SJCRH30 (cell line): ENCODE measurements at regions not wholly inside any gene's neighbourhood (a gene's known extent, or its start where the extent isn't known, plus 50 kb on each side); places are given as distances from the start of the nearest gene placed in this dataset.
"Not testable (repeated sequence)": the region's sequence is repeated elsewhere in the genome, so short reads cannot be mapped to it uniquely, and the experiment has no call there.

ENCODE experiments used
- DNase-seq, 2 experiments: peaks; one replicate each; pipeline ENCODE4 v3.0.0-alpha.2; 2015 to 2020
- H3K27ac ChIP-seq: fragments of 250-450 bp; sonication (Bioruptor Pico); 2 replicates; pipeline ENCODE4 v1.5.1; 2020; ENCODE audit warnings: mild to moderate bottlenecking, moderate library complexity
- H3K27me3 ChIP-seq: fragments of 250-450 bp; sonication (Bioruptor Pico); 2 replicates; pipeline ENCODE4 v1.5.1; 2020; ENCODE audit warnings: mild to moderate bottlenecking, moderate library complexity
- H3K36me3 ChIP-seq: fragments of 250-450 bp; sonication (Bioruptor Pico); 2 replicates; pipeline ENCODE4 v1.5.1; 2020; ENCODE audit warnings: mild to moderate bottlenecking, moderate library complexity
- H3K4me1 ChIP-seq: fragments of 250-450 bp; sonication (Bioruptor Pico); 2 replicates; pipeline ENCODE4 v1.5.1; 2020; ENCODE audit warnings: mild to moderate bottlenecking, moderate library complexity
- H3K4me3 ChIP-seq: fragments of 250-450 bp; sonication (Bioruptor Pico); 2 replicates; pipeline ENCODE4 v1.5.1; 2020; ENCODE audit warnings: mild to moderate bottlenecking, moderate library complexity
- H3K9me3 ChIP-seq: fragments of 250-450 bp; sonication (Bioruptor Pico); replicated peaks from 2 replicates; pipeline ENCODE4 v1.5.1; 2020; ENCODE audit warnings: mild to moderate bottlenecking, moderate library complexity

DNA sequence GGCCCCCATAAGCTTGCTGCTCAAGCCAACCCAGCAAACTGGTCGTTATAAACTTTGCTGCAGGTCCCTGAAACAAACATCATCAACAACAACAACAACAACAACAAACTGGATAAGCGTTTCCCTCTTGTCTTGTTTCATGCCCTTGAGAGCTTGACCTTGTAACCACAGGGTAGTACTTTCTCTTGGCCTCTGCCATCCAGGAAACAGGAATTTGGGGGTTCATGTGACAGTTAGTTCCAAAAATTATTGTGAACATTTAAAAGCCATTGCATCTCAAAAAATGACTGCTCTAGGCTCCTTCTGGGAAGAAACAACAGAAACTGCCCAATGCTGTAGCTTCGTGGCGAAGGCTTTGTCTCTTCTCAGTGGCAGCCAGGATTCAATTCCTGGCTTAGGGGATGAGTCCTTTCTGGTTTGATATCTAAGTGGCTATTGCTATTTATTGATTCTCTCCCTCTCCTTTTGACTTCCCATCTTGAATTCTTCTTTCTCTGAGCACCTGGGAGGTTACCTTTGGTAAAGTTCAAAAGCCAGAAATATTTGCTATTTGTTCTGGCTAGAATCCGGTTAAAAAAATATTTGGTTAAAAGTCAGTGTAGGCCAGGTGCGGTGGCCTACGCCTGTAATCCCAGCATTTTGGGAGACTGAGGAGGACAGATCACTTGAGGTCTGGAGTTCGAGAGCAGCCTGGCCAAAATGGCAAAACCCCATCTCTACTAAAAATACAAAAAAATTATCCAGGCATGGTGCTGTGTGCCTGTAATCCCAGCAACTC lies 52.0 kb upstream of the CPM start:
- DNase-seq: no peak
- Histone ChIP-seq H3K36me3 (no peaks in the 10 kb centered on the region), H3K27me3 (no peaks in the 10 kb centered on the region), H3K27ac (no peak overlapping the region), H3K4me1 (no peaks in the 10 kb centered on the region), H3K9me3 (no peaks in the 10 kb centered on the region; the same call in 1 of the 2 replicates), H3K4me3 (no peak overlapping the region)

DNA sequence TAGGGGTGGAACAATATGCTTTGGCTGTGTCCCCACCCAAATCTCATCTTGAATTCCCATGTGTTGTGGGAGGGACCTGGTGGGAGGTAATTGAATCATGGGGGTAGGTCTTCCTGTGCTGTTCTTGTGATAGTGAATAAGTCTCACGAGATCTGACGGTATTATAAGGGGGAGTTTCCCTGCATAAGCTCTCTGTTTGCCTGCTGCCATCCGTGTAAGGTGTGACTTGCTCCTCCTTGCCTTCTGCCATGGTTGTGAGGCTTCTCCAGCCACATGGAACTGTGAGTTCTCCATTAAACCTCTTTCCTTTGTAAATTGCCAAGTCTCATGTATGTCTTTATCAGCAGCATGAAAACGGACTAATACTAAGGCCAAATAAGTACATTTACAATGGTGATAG lies 64.6 kb upstream of the CPM start:
- not testable (repeated sequence) for H3K27ac ChIP-seq

GRCh38 chr12:68998041-68998440 lies 65.1 kb upstream of the CPM start:
- no peak for DNase-seq
- H3K27me3 ChIP-seq: no peaks in the 10 kb centered on the region
- H3K4me1 ChIP-seq: no peaks in the 10 kb centered on the region
- no peaks in the 10 kb centered on the region for H3K36me3 ChIP-seq
- no peak overlapping the region for H3K27ac ChIP-seq
- peaks cover 6% of the 10 kb centered on the region; the same call in 1 of the 2 replicates for H3K9me3 ChIP-seq
- H3K4me3 ChIP-seq: no peak overlapping the region

More for the DNA sequence above, 64.6 kb upstream of the CPM start:
- not testable (repeated sequence) for H3K36me3 ChIP-seq, H3K4me1 ChIP-seq, H3K9me3 ChIP-seq, H3K4me3 ChIP-seq, DNase-seq, H3K27me3 ChIP-seq

DNA sequence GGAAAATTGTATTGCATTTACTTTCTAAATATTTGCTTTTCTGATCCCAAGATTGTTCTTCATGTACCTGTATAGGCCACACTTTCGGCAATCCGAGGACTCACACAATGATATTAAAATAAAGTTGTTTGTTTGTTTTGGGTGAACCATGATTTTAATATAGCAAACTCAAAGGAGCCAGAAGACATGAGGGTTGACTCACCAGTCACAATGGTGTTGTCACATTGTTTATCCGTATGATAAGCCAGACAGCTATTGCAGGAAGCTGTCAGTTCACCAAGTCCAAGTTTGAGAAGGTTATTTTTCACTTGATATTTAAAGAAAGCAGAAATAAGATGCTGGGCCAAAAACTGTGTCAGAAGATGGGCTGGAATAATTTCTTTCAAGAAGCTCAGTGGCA lies 67.1 kb upstream of the CPM start:
- Histone ChIP-seq H3K36me3 (no peaks in the 10 kb centered on the region), H3K4me1 (no peaks in the 10 kb centered on the region), H3K9me3 (peaks cover 6% of the 10 kb centered on the region; the same call in 1 of the 2 replicates), H3K27ac (no peak overlapping the region), H3K27me3 (no peaks in the 10 kb centered on the region), H3K4me3 (no peak overlapping the region)
- no peak for DNase-seq

DNA sequence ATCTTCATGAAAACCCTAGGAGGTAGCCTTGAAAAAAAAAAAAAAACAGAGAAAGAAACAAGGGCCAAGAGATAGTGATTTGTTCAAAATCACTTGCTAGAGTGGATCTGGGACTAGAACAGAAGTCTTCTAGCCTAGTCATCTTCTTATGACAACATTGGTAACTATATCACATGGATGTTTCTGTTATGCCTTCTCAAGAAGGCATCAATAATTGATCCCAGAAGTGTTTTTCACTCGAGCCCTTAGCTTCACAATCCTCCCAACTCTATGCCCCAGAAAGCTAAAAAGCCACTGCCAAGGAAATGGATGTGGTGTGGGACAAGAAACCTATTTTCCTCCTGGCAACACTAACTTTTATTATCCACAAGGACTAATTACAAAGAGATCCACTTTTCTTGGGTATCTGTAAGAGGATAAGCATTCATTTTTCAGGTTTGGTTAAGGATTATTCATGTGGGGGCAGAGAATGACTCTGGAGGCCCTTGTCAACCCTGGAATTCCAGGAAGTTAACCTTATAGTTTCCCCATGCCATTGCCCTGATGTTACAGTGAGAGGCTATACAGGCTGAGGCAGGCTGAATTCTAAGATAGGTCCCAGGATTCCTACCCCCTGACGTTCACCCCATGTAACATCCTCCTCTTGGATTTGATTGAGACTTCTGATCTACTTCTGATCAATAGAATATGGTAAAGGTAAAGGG lies 67.7 kb upstream of the CPM start:
- Histone ChIP-seq H3K27me3 (no peaks in the 10 kb centered on the region), H3K4me1 (no peaks in the 10 kb centered on the region), H3K36me3 (no peaks in the 10 kb centered on the region), H3K27ac (no peak overlapping the region), H3K9me3 (peaks cover 6% of the 10 kb centered on the region; the same call in 1 of the 2 replicates), H3K4me3 (no peak overlapping the region)
- no peak for DNase-seq

- no peaks in the 10 kb centered on the region for H3K4me1 ChIP-seq
- no peak for DNase-seq
- H3K9me3 ChIP-seq: peaks cover 6% of the 10 kb centered on the region; the same call in 1 of the 2 replicates
- H3K4me3 ChIP-seq: no peak overlapping the region
- no peaks in the 10 kb centered on the region for H3K36me3 ChIP-seq
- H3K27me3 ChIP-seq: no peaks in the 10 kb centered on the region
- H3K27ac ChIP-seq: no peak overlapping the region
Observed at GRCh38 chr12:69001251-69001650, 68.3 kb upstream of the CPM start.

DNA sequence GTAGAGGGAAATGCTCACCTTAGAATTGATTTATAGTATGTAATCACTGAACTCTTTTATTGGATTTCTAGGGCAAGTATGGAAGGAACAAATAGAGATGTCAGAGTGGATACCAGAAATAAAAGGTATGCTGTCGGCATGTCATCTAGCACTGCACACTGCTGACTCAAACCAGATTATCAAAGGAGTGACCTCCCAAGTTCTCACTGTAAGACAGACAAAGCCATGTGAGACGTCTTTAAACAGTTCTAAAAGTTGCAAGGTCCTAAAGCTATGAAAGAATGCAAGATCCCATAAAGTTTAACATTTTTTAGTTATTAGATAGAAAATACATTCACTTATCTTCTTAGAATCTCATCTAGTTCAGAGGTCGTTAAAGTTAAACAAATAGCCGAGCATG lies 70.0 kb upstream of the CPM start:
- no peak overlapping the region for H3K27ac ChIP-seq
- no peaks in the 10 kb centered on the region; the same call in 1 of the 2 replicates for H3K9me3 ChIP-seq
- no peak for DNase-seq
- no peaks in the 10 kb centered on the region for H3K27me3 ChIP-seq
- H3K4me3 ChIP-seq: no peak overlapping the region
- peaks cover 7% of the 10 kb centered on the region for H3K4me1 ChIP-seq
- no peaks in the 10 kb centered on the region for H3K36me3 ChIP-seq

- H3K4me1 ChIP-seq: peaks cover 14% of the 10 kb centered on the region
- H3K4me3 ChIP-seq: no peak overlapping the region
- H3K9me3 ChIP-seq: no peaks in the 10 kb centered on the region; the same call in 1 of the 2 replicates
- no peaks in the 10 kb centered on the region for H3K27me3 ChIP-seq
- DNase-seq: no peak
- H3K27ac ChIP-seq: no peak overlapping the region
- no peaks in the 10 kb centered on the region for H3K36me3 ChIP-seq
Observed at GRCh38 chr12:69003991-69004390, 71.0 kb upstream of the CPM start.

- H3K36me3 ChIP-seq: no peaks in the 10 kb centered on the region
- peak overlapping the region; percentile 85 for H3K27ac ChIP-seq
- no peaks in the 10 kb centered on the region for H3K9me3 ChIP-seq
- H3K4me1 ChIP-seq: peaks cover 14% of the 10 kb centered on the region
- peak; percentile 72 to 89 for DNase-seq
- H3K4me3 ChIP-seq: peak overlapping the region; percentile 43
- H3K27me3 ChIP-seq: no peaks in the 10 kb centered on the region
Observed at GRCh38 chr12:69007101-69007854, 74.3 kb upstream of the CPM start.

DNA sequence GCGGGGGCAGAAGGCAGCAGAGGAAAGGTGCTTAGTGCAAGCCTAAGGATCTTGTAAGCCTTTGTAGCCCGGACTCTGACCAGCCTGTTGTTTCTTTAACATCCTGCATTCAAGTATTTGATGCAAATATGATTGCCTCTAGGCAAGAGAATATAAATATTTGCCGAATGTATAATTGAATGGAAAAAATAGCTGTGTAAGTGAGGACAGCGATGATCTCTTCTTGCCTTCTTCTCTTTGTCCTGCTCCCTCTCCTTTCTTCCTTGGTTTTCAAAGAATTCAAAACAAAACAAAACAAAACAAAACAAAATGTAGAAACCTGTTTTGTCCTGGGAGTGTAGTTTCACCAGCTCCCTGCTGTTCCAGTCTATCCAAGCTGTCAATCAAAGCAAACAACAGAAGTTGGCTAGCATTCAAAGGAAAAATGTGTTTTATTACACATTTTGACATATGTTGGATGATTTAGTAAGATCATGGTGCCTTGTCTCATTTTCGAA lies 74.9 kb upstream of the CPM start:
- peak overlapping the region; percentile 85 for H3K27ac ChIP-seq
- peak in 1 of 2 experiments; percentile 22 for DNase-seq
- no peaks in the 10 kb centered on the region for H3K36me3 ChIP-seq
- peak overlapping the region; percentile 43 for H3K4me3 ChIP-seq
- H3K27me3 ChIP-seq: no peaks in the 10 kb centered on the region
- H3K4me1 ChIP-seq: peaks cover 14% of the 10 kb centered on the region
- H3K9me3 ChIP-seq: no peaks in the 10 kb centered on the region

- H3K36me3 ChIP-seq: no peaks in the 10 kb centered on the region
- peaks cover 14% of the 10 kb centered on the region for H3K4me1 ChIP-seq
- H3K27me3 ChIP-seq: no peaks in the 10 kb centered on the region
- H3K27ac ChIP-seq: peak overlapping the region; percentile 85; the same call in 1 of the 2 replicates
- H3K4me3 ChIP-seq: no peak overlapping the region
- no peaks in the 10 kb centered on the region for H3K9me3 ChIP-seq
- no peak for DNase-seq
Observed at GRCh38 chr12:69008520-69008919, 75.5 kb upstream of the CPM start.

DNA sequence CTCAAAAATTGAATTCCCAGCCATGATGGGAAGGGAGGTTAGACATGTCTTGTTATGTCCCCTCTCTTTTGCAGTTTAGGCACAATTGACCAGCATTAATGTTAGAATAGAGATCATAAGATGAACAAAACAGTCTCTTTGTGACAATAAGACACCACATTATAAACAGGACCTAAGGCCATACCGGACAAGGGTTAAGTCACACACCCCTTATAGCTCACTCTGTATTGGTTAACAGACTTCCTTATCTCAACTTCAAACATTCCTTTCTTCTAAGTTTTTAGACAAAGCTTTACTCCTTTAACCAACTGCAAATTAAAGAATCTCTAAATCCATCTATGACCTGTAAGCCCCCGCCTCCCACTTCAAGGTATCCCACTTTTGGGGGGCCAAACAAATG lies 81.1 kb upstream of the CPM start:
- Histone ChIP-seq H3K4me3 (no peak overlapping the region), H3K9me3 (no peaks in the 10 kb centered on the region), H3K27me3 (no peaks in the 10 kb centered on the region), H3K36me3 (no peaks in the 10 kb centered on the region), H3K4me1 (no peaks in the 10 kb centered on the region), H3K27ac (no peak overlapping the region)
- DNase-seq: no peak

DNA sequence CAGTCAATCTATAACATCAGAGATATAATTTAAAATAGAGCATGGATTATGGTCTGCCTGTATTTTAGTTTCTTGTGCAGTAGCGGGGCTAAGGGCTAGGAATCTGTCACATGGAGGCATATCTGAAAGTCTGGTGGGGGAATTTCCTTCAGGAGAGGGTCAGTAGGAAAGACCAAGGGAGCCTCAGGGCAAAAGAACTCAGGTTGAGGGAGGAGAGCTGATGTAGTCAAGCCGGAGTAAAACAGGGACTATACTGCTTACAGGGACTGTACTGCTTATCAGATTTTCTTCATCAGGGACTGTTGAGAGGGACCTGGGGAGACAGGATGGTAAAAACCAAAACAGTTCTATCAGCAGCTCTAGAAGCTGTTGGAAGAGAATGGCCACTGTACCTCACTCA lies 82.0 kb upstream of the CPM start:
- no peaks in the 10 kb centered on the region for H3K4me1 ChIP-seq
- H3K4me3 ChIP-seq: no peak overlapping the region
- H3K27ac ChIP-seq: no peak overlapping the region
- no peaks in the 10 kb centered on the region for H3K27me3 ChIP-seq
- H3K36me3 ChIP-seq: no peaks in the 10 kb centered on the region
- H3K9me3 ChIP-seq: no peaks in the 10 kb centered on the region; the same call in 1 of the 2 replicates
- no peak for DNase-seq

GRCh38 chr12:69015831-69016230 lies 82.9 kb upstream of the CPM start:
- Histone ChIP-seq H3K27ac (no peak overlapping the region), H3K4me1 (no peaks in the 10 kb centered on the region), H3K36me3 (no peaks in the 10 kb centered on the region), H3K9me3 (no peaks in the 10 kb centered on the region; the same call in 1 of the 2 replicates), H3K27me3 (no peaks in the 10 kb centered on the region), H3K4me3 (no peak overlapping the region)
- no peak for DNase-seq

GRCh38 chr12:69019082-69019481 lies 86.1 kb upstream of the CPM start:
- H3K27ac ChIP-seq: no peak overlapping the region
- H3K4me1 ChIP-seq: no peaks in the 10 kb centered on the region
- H3K27me3 ChIP-seq: no peaks in the 10 kb centered on the region
- no peaks in the 10 kb centered on the region for H3K36me3 ChIP-seq
- H3K4me3 ChIP-seq: no peak overlapping the region
- no peaks in the 10 kb centered on the region; the same call in 1 of the 2 replicates for H3K9me3 ChIP-seq
- no peak for DNase-seq
